GM12874 (cell line): ENCODE measurements at regions not wholly inside any gene's neighbourhood (a gene's known extent, or its start where the extent isn't known, plus 50 kb on each side); places are given as distances from the start of the nearest gene placed in this dataset.

Experiments
- CTCF ChIP-seq: IDR thresholded peaks from 2 replicates; pipeline ENCODE4 v1.5.1; 2011; ENCODE audit warnings: low read depth, mild to moderate bottlenecking, control low read depth, low read length, moderate library complexity; ENCODE audit not compliant: insufficient read depth

GRCh38 chr2:146541896-146542295 lies 1302.9 kb upstream of the ACVR2A start:
- TF ChIP-seq CTCF, result no peak

- no peak for TF ChIP-seq CTCF
Measured at GRCh38 chr2:146540271-146540932, 1304.4 kb upstream of the ACVR2A start.

GRCh38 chr2:146537477-146537876 lies 1307.4 kb upstream of the ACVR2A start:
- TF ChIP-seq CTCF, result no peak

GRCh38 chr2:146532509-146533147 lies 1312.2 kb upstream of the ACVR2A start:
- no peak for TF ChIP-seq CTCF

- TF ChIP-seq CTCF, result no peak
Measured at GRCh38 chr2:146532009-146532408, 1312.8 kb upstream of the ACVR2A start.

GRCh38 chr2:146530886-146531285 lies 1313.9 kb upstream of the ACVR2A start:
- no peak for TF ChIP-seq CTCF

- TF ChIP-seq CTCF, result no peak
Measured at GRCh38 chr2:146527166-146527565, 1317.7 kb upstream of the ACVR2A start.
